HepG2 (cell line): ENCODE measurements at regions not wholly inside any gene's neighbourhood (a gene's known extent, or its start where the extent isn't known, plus 50 kb on each side); places are given as distances from the start of the nearest gene placed in this dataset.
A peak's percentile ranks its signal among the peaks of the same experiment; 100 is the strongest.
"Not testable (repeated sequence)": the region's sequence is repeated elsewhere in the genome, so short reads cannot be mapped to it uniquely, and the experiment has no call there.

Source experiments
- ATAC-seq: fragments of 200-7000 bp; cut with Tn5 transposase; 3 replicates; pipeline ENCODE4 v1.9.1; 2020; ENCODE audit warnings: mild to moderate bottlenecking, moderate library complexity
- BruUV-seq: library from RNA; stranded (reverse); fragments of 400-500 nt; replicated peaks from 2 replicates; lab custom pipeline; 2021; lab: Mats Ljungman, UMichigan
- CTCF ChIA-PET: fragments of 300-600 bp; formaldehyde crosslinking; extraction: SDS; loops from one replicate; lab custom pipeline; 2021; ENCODE audit warnings: low total read pairs, inconsistent platforms, low intra/inter-chr PET ratio; lab: Yijun Ruan, JAX
- POLR2A ChIA-PET: fragments of 350-600 bp; sonication (Branson Sonifier 250); formaldehyde crosslinking; loops from one replicate; lab custom pipeline; 2020; ENCODE audit warnings: antibody characterized with exemption, inconsistent platforms; lab: Yijun Ruan, JAX
- DNase-seq: peaks from one replicate; pipeline ENCODE4 v3.0.0-alpha.2; 2015; ENCODE audit warnings: low spot score
- FAIRE-seq: peaks from 3 replicates; lab custom pipeline; 2011; peaks lifted over from hg19 to GRCh38; lab: Jason Lieb, UNC
- H2AFZ ChIP-seq: one replicate; pipeline ENCODE4 v1.6.1; 2011; ENCODE audit warnings: low read length, inconsistent platforms
- H3K27ac ChIP-seq: fragments of 300-600 bp; 3 replicates; pipeline ENCODE4 v1.8.0; 2011; ENCODE audit warnings: mixed run types, mild to moderate bottlenecking, mixed read lengths, low read length, inconsistent platforms; ENCODE audit not compliant: insufficient read depth; ENCODE audit errors: extremely low read length
- H3K27me3 ChIP-seq, 2 experiments: fragments of 200-600 bp in 1 of 2; 2 replicates in 1 of 2; 3 replicates in 1 of 2; pipeline versions ENCODE4 v1.6.0 to v1.8.0; 2011; ENCODE audit warnings: low read length in 2 of 2, mild to moderate bottlenecking in 2 of 2, moderate library complexity in 2 of 2, inconsistent platforms in 1 of 2; ENCODE audit not compliant: insufficient read depth in 2 of 2, control insufficient read depth in 1 of 2
- H3K36me3 ChIP-seq, 2 experiments: fragments of 200-600 bp in 1 of 2; replicated peaks in 1 of 2; 2 replicates in 1 of 2; 3 replicates in 1 of 2; pipeline versions ENCODE4 v1.5.1 to v1.8.0; 2011; ENCODE audit warnings: low read length in 2 of 2, inconsistent platforms in 1 of 2; ENCODE audit not compliant: insufficient read depth in 2 of 2, control insufficient read depth in 1 of 2
- H3K4me1 ChIP-seq: 2 replicates; pipeline ENCODE4 v1.5.1; 2012; ENCODE audit warnings: low read length, inconsistent platforms; ENCODE audit not compliant: insufficient read depth
- H3K4me2 ChIP-seq: 2 replicates; pipeline ENCODE4 v1.6.0; 2011; ENCODE audit warnings: low read depth, low read length, inconsistent platforms
- H3K4me3 ChIP-seq, 3 experiments: fragments of 200-600 bp in 1 of 3; sonication (generic), shearing (Covaris generic) in 1 of 3; replicated peaks in 1 of 3; 2 replicates each; pipeline ENCODE4 v1.5.1; 2011 to 2016; ENCODE audit warnings: low read length in 3 of 3, inconsistent platforms in 2 of 3, low read depth in 2 of 3, mild to moderate bottlenecking in 2 of 3, control low read depth in 1 of 3, mixed read lengths in 1 of 3; ENCODE audit not compliant: insufficient read depth in 1 of 3
- H3K79me2 ChIP-seq: one replicate; pipeline ENCODE4 v1.6.1; 2011; ENCODE audit warnings: low read length, inconsistent platforms; ENCODE audit not compliant: insufficient read depth
- H3K9ac ChIP-seq: 2 replicates; pipeline ENCODE4 v1.6.0; 2011; ENCODE audit warnings: mild to moderate bottlenecking, low read depth, low read length, inconsistent platforms; ENCODE audit not compliant: insufficient read depth
- H3K9me3 ChIP-seq: 2 replicates; pipeline ENCODE4 v1.5.1; 2012; ENCODE audit warnings: mild to moderate bottlenecking, low read length
- H4K20me1 ChIP-seq: 2 replicates; pipeline ENCODE4 v1.6.0; 2011; ENCODE audit warnings: inconsistent platforms, mild to moderate bottlenecking, low read length, moderate library complexity; ENCODE audit not compliant: insufficient read depth
- MAFF ChIP-seq: IDR thresholded peaks from 2 replicates; pipeline ENCODE4 v1.6.1; 2011; ENCODE audit warnings: low read depth, low read length, improper control_type of control experiment
- MAFK ChIP-seq, 2 experiments: IDR thresholded peaks in 1 of 2; conservative IDR thresholded peaks in 1 of 2; 2 replicates each; pipeline ENCODE4 v1.6.1; 2011; ENCODE audit warnings: improper control_type of control experiment in 2 of 2, low read length in 2 of 2
- WGBS: methylation state at CpG from one replicate; pipeline ENCODE4 v1.1.6; 2017; ENCODE audit warnings: low lambda C conversion rate; 5-methylcytosine and 5-hydroxymethylcytosine counted together
- in situ Hi-C: cut with HindIII; loops from 2 replicates; pipeline ENCODE4 v1.10.0; 2017; ENCODE audit warnings: low pct_unique_long_range_greater_than_20kb; ENCODE audit not compliant: extremely low pct_ligation_motif_present
- intact Hi-C: fragments of 100-400 bp; cut with micrococcal nuclease; formaldehyde crosslinking; loops from one replicate; pipeline ENCODE4 v1.10.0; 2022; ENCODE audit not compliant: unreplicated experiment

DNA sequence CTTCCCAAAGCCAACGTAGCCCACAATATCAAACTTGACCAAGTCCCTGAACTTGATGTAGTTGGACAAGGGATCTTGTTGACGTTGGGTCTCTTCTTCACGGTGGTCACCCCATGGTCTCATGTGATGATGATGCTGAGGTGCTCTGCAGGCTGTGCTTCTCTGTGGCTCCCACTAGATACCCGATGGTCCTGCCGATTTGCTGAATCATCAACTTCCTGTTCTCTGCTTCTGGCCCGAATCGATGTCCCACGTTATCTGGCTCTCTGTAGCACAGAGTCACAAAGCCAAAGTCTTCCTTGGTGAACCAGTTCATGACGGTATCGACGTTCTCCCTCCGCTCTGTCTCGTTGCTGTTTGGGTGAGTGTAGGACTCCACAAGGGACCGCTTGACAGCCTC lies 201.0 kb downstream of the ADRA2C start:
- H2AFZ ChIP-seq, H3K27ac ChIP-seq, FAIRE-seq, intact Hi-C loops, DNase-seq, H4K20me1 ChIP-seq, CTCF ChIA-PET, BruUV-seq, ATAC-seq, H3K27me3 ChIP-seq, in situ Hi-C loops, H3K4me3 ChIP-seq, H3K36me3 ChIP-seq, H3K9ac ChIP-seq, H3K79me2 ChIP-seq, H3K4me2 ChIP-seq, H3K4me1 ChIP-seq, POLR2A ChIA-PET, H3K9me3 ChIP-seq: not testable (repeated sequence)
- TF ChIP-seq MAFK (conservative IDR thresholded peaks at IDR 0.05 in 1 of 2, IDR thresholded peaks at IDR 0.05 in 1 of 2; ENCODE audit: low read length in 2 of 2) (peak; percentile 83 to 87), MAFF (peak; percentile 86)
- 60% methylated on average over 9 of the region's 14 CpGs for WGBS

DNA sequence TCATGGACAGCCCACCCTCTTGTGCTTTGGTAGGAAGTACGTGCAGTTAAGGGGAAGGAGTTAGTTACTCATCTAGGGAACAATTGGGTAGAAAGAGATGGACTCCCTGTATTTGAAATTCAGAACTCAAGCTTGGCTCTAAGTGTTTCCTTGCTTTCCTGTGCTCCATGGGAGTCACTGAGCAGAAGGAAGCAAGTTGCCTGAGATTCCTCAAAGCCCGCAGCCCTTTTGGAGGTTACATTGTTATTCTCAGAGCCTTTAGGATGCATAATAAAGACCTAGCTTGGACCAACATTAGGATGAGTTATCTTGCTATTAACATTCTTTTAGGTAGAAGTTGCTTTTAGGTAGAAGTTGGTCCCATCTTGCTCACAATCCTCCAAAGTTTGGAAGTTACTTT lies 206.4 kb downstream of the ADRA2C start:
- not testable (repeated sequence) for BruUV-seq

DNA sequence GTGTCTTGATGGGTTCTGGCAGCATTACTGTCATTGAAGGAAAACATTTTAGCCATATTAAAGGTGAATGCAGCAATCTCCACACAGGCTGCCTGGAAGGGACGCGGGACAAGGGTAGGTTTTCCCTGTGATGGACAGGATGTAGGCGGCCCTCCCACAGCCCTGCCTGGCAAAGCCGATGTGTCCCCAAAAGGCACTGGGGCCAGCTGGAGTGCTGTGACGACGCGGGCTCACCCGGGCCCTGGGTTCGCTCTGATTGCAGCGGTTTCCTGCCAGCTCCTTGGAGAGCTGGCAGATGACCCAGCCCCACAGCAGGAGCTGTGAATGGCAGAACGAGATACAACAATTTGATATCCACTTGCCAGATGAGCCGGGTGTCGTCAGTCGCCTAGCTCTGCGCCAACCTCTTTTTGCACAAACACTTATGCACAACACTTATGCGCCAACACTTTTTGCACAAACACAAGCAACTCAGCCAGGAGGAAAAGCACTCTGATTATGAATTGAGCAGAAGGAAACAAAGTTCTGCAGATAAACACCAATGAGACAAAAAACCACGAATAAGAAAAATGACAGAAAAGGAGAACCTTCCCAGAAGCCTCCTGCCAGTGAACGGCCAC lies 207.5 kb downstream of the ADRA2C start:
- CTCF ChIA-PET, H4K20me1 ChIP-seq, H3K9me3 ChIP-seq, H2AFZ ChIP-seq, intact Hi-C loops, BruUV-seq, DNase-seq, H3K36me3 ChIP-seq, FAIRE-seq, in situ Hi-C loops, H3K27me3 ChIP-seq, H3K79me2 ChIP-seq, H3K4me1 ChIP-seq, H3K4me2 ChIP-seq, POLR2A ChIA-PET, H3K27ac ChIP-seq, ATAC-seq, H3K9ac ChIP-seq, H3K4me3 ChIP-seq: not testable (repeated sequence)
- WGBS: 58% methylated on average over 5 of the region's 18 CpGs

More for the DNA sequence above, 206.4 kb downstream of the ADRA2C start:
- H3K9ac ChIP-seq, DNase-seq, ATAC-seq, H3K4me2 ChIP-seq, H3K4me3 ChIP-seq, H3K79me2 ChIP-seq, CTCF ChIA-PET, H3K36me3 ChIP-seq, H3K4me1 ChIP-seq, H2AFZ ChIP-seq, in situ Hi-C loops, H3K9me3 ChIP-seq, POLR2A ChIA-PET, FAIRE-seq, H3K27me3 ChIP-seq, H3K27ac ChIP-seq, intact Hi-C loops, H4K20me1 ChIP-seq: not testable (repeated sequence)
- 55% methylated on average over 2 of the region's 2 CpGs for WGBS

DNA sequence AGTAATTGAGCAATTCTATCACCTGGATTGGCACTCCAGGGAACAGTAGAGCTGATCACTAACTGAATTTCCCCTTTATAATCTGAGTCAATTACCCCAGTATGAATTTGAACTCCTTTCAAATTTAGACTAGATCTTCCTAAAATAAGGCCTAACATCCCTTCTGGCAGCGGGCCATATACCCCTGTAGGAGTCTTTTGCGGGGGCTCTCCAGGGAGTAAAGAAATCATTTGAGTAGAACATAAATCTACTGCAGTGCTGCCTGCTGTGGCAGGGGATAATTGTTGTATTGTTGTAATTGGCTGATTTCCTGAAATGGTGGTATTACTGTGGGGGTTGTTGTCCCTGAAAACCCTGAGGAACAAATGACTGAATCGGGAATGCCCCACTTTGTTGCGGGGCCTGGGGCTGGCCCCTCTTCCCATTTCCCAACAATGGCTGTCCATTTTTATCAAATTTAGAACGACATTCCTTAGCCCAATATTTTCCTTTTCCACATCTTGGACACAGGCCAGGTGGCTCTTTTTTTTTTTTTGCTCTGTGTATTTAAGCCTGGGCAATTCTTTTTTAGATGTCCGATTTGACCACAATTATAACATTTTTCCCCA lies 217.4 kb downstream of the ADRA2C start:
- H3K79me2 ChIP-seq, FAIRE-seq, BruUV-seq, CTCF ChIA-PET, H3K27me3 ChIP-seq, H3K36me3 ChIP-seq, DNase-seq, H3K9me3 ChIP-seq, in situ Hi-C loops, H2AFZ ChIP-seq, ATAC-seq, H3K4me3 ChIP-seq, H3K4me2 ChIP-seq, H3K4me1 ChIP-seq, H3K9ac ChIP-seq, H4K20me1 ChIP-seq, POLR2A ChIA-PET, H3K27ac ChIP-seq: not testable (repeated sequence)
- WGBS: under 1% methylated on average over 5 of the region's 6 CpGs
- intact Hi-C loops: loop anchor here (10.0 kb wide), 1 partner anchor 121 kb away; no protein-coding TSS in a partner anchor
